NOMO-1 treated with dmso at 0.1 percent for 144 hours (cell line): ENCODE measurements at regions not wholly inside any gene's neighbourhood (a gene's known extent, or its start where the extent isn't known, plus 50 kb on each side); places are given as distances from the start of the nearest gene placed in this dataset.
A peak's percentile ranks its signal among the peaks of the same experiment; 100 is the strongest.

Source experiments
- DNase-seq: peaks from one replicate; lab custom pipeline; 2025; ENCODE audit not compliant: unreplicated experiment; lab: John Stamatoyannopoulos, UW

GRCh38 chr2:176641436-176641835, 372.2 kb downstream of the MTX2 start:
- no peak for DNase-seq

- DNase-seq, result no peak
These were observed 372.8 kb downstream of the MTX2 start for GRCh38 chr2:176642074-176642473.

GRCh38 chr2:176643646-176644045, 374.4 kb downstream of the MTX2 start:
- no peak for DNase-seq

GRCh38 chr2:176645494-176645893, 376.3 kb downstream of the MTX2 start:
- no peak for DNase-seq

GRCh38 chr2:176646033-176646615, 376.9 kb downstream of the MTX2 start:
- no peak for DNase-seq

- DNase-seq, result no peak
These were observed 378.3 kb downstream of the MTX2 start for GRCh38 chr2:176647325-176648165.

- DNase-seq, result no peak
These were observed 379.6 kb downstream of the MTX2 start for GRCh38 chr2:176648700-176649297.

GRCh38 chr2:176650104-176650837, 381.0 kb downstream of the MTX2 start:
- DNase-seq, result no peak

GRCh38 chr2:176650838-176651555, 381.8 kb downstream of the MTX2 start:
- DNase-seq, result no peak

- peak; percentile 13 for DNase-seq
These were observed 383.3 kb downstream of the MTX2 start for GRCh38 chr2:176652300-176653182.

GRCh38 chr2:176653479-176654443, 384.5 kb downstream of the MTX2 start:
- DNase-seq, result peak; percentile 48

- no peak for DNase-seq
These were observed 387.0 kb downstream of the MTX2 start for GRCh38 chr2:176656038-176656775.

GRCh38 chr2:176656776-176657140, 387.5 kb downstream of the MTX2 start:
- no peak for DNase-seq

GRCh38 chr2:176657393-176657792, 388.2 kb downstream of the MTX2 start:
- DNase-seq, result no peak

- DNase-seq, result no peak
These were observed 389.5 kb downstream of the MTX2 start for GRCh38 chr2:176658708-176659107.

- no peak for DNase-seq
These were observed 393.5 kb downstream of the MTX2 start for GRCh38 chr2:176662753-176663152.

GRCh38 chr2:176664478-176664877, 395.2 kb downstream of the MTX2 start:
- DNase-seq, result no peak

GRCh38 chr2:176665086-176665485, 395.8 kb downstream of the MTX2 start:
- no peak for DNase-seq
